Psoas muscle (tissue), 7 donors: ENCODE measurements at regions not wholly inside any gene's neighbourhood (a gene's known extent, or its start where the extent isn't known, plus 50 kb on each side); places are given as distances from the start of the nearest gene placed in this dataset.

Source experiments
- ATAC-seq, 4 donors: fragments of 200-7000 bp; cut with Tn5 transposase; one replicate each; pipeline ENCODE4 v1.9.1; 2020; ENCODE audit warnings: moderate library complexity in 3 of 4, mild to moderate bottlenecking in 2 of 4
- DNase-seq, 2 donors: peaks; one replicate each; pipeline ENCODE4 v3.0.0-alpha.2; 2020
- H3K27ac ChIP-seq: fragments of 200-600 bp; one replicate; pipeline ENCODE4 v1.8.0; 2022
- H3K27me3 ChIP-seq, 3 donors: fragments of 200-600 bp in 1 of 3; one replicate each; pipeline versions ENCODE4 v1.6.1 to v1.8.0; 2013 to 2022; ENCODE audit warnings: low read length in 2 of 3, mild to moderate bottlenecking in 2 of 3, moderate library complexity in 1 of 3; ENCODE audit not compliant: insufficient read depth in 3 of 3
- H3K36me3 ChIP-seq, 2 donors: fragments of 200-600 bp in 1 of 2; one replicate each; pipeline versions ENCODE4 v1.6.1 to v1.8.0; 2013 to 2022; ENCODE audit warnings: low read depth in 1 of 2, mild to moderate bottlenecking in 1 of 2, moderate library complexity in 1 of 2; ENCODE audit not compliant: insufficient read depth in 1 of 2
- H3K4me1 ChIP-seq: fragments of 200-600 bp; one replicate; pipeline ENCODE4 v1.8.0; 2022
- H3K4me3 ChIP-seq: fragments of 200-600 bp; one replicate; pipeline ENCODE4 v1.8.0; 2022; ENCODE audit warnings: mild to moderate bottlenecking
- H3K9me3 ChIP-seq: fragments of 200-600 bp; one replicate; pipeline ENCODE4 v1.8.0; 2022
- WGBS, 3 donors: extraction: QIAGEN DNeasy Blood & Tissue Kit; methylation state at CpG; one replicate each; pipeline versions ENCODE4 v1.1.6 to v1.1.7; 2013; 5-methylcytosine and 5-hydroxymethylcytosine counted together
- intact Hi-C, 2 donors: fragments of 100-400 bp; cut with DNase I; formaldehyde crosslinking; loops; one replicate each; pipeline versions ENCODE4 v1.11.0 to v1.14.2; 2022
- TF ChIP-seq, protein P1 (sequence below): fragments of 200-600 bp; IDR thresholded peaks from one replicate; pipeline ENCODE4 v1.8.0; 2022; ENCODE audit warnings: antibody characterized with exemption
- donor health status: healthy with polysubstance abuse.
- donor health status: DM: no; HTN: no; CAD: no; lungs with moderate emphysema.
- donor health status: Bipolar disorder and iron deficiency.
- donor health status: healthy.
- donor health status: DM: yes; HTN: yes; CAD: no.
- donor health status: DM: no; HTN: no; CAD: no.
- donor health status: DM: yes; HTN: yes; CAD: no.

DNA sequence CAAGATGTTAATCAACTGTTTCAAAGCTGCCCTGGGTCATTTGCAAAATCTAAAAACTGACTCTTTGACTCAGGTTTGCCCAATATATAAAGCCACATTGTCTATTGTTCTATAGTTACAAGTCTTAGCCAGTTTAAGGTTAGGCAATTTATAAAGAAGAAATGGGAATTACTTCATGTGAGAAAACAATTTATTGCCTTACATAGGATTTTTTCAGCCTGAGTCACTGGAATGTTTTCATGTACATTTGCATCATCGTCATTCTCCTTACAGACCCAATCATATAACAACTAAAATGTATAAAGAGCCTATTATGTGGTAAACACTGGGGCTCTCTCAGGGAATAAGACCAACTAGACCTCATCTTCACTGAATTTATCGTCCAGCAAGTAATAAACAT lies 100.3 kb upstream of the PLEKHG7 start:
- intact Hi-C loops, result no loop called here
- no peaks in the 10 kb centered on the region for H3K36me3 ChIP-seq
- 74 to 76% (median 75%) methylated on average over 2 of the region's 2 CpGs for WGBS, 3 donors
- H3K27ac ChIP-seq, result no peak overlapping the region
- ATAC-seq, result no peak
- DNase-seq, result no peak
- no peaks in the 10 kb centered on the region for H3K9me3 ChIP-seq
- H3K4me3 ChIP-seq, result no peak overlapping the region
- no peaks in the 10 kb centered on the region for H3K4me1 ChIP-seq
- TF ChIP-seq, protein P1, sequence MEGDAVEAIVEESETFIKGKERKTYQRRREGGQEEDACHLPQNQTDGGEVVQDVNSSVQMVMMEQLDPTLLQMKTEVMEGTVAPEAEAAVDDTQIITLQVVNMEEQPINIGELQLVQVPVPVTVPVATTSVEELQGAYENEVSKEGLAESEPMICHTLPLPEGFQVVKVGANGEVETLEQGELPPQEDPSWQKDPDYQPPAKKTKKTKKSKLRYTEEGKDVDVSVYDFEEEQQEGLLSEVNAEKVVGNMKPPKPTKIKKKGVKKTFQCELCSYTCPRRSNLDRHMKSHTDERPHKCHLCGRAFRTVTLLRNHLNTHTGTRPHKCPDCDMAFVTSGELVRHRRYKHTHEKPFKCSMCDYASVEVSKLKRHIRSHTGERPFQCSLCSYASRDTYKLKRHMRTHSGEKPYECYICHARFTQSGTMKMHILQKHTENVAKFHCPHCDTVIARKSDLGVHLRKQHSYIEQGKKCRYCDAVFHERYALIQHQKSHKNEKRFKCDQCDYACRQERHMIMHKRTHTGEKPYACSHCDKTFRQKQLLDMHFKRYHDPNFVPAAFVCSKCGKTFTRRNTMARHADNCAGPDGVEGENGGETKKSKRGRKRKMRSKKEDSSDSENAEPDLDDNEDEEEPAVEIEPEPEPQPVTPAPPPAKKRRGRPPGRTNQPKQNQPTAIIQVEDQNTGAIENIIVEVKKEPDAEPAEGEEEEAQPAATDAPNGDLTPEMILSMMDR, result no peak
- no peaks in the 10 kb centered on the region for H3K27me3 ChIP-seq

DNA sequence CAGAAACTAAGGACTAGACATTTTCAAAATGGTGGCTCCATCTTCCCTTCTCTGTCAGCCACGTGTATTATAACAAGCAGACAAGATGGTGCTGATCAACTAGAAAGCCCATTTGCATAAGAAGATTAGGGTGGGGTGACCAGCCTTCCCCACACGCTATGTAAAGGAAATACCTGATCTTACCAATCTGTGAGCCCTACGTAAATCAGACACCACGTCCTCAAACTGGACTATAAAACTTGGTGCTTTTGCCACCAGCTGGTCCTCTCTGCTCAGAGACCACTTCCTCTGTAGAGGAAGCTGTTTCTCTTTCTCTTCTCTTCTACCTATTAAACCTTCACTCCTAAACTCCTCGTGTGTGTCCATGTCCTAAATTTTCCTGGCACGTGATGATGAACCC lies 101.1 kb upstream of the PLEKHG7 start:
- no peaks in the 10 kb centered on the region for H3K9me3 ChIP-seq
- ATAC-seq, result no peak
- H3K36me3 ChIP-seq, result no peaks in the 10 kb centered on the region
- intact Hi-C loops, result no loop called here
- TF ChIP-seq, protein P1, result no peak
- 75 to 92% (median 89%) methylated on average over 6 of the region's 6 CpGs for WGBS, 3 donors
- H3K27ac ChIP-seq, result no peak overlapping the region
- H3K4me1 ChIP-seq, result no peaks in the 10 kb centered on the region
- H3K4me3 ChIP-seq, result no peak overlapping the region
- no peak for DNase-seq
- no peaks in the 10 kb centered on the region for H3K27me3 ChIP-seq

DNA sequence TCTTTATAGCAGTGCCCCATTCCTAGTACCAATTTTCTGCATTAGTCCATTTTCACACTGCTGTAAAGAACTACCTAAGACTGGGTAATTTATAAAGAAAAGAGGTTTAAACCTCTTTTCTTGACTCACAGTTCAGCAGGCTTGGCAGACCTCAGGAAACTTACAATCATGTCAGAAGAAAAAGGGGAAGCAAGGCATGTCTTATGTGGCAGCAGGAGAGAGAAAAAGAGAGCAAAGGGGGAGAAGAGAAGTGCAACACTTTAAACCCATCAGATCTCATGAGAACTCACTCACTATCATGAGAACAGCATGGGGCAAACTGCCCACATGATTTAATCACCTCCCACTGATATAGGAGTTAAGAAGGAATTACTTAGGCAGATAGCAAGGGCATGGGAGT lies 101.6 kb upstream of the PLEKHG7 start:
- TF ChIP-seq, protein P1, result no peak
- intact Hi-C loops, result no loop called here
- Histone ChIP-seq H3K4me3 (no peak overlapping the region), H3K4me1 (no peaks in the 10 kb centered on the region), H3K27me3 (no peaks in the 10 kb centered on the region), H3K27ac (no peak overlapping the region), H3K9me3 (no peaks in the 10 kb centered on the region), H3K36me3 (no peaks in the 10 kb centered on the region)
- ATAC-seq (no peak), DNase-seq (no peak)

GRCh38 chr12:92600052-92600451 lies 102.7 kb upstream of the PLEKHG7 start:
- Histone ChIP-seq H3K9me3 (no peaks in the 10 kb centered on the region), H3K27ac (no peak overlapping the region), H3K4me3 (no peak overlapping the region), H3K36me3 (no peaks in the 10 kb centered on the region), H3K27me3 (no peaks in the 10 kb centered on the region), H3K4me1 (no peaks in the 10 kb centered on the region)
- ATAC-seq, result no peak
- no peak for DNase-seq
- TF ChIP-seq, protein P1, result no peak
- intact Hi-C loops, result no loop called here
- 100% methylated on average over 1 of the region's 1 CpG for whole genome bisulfite sequencing, 3 donors

DNA sequence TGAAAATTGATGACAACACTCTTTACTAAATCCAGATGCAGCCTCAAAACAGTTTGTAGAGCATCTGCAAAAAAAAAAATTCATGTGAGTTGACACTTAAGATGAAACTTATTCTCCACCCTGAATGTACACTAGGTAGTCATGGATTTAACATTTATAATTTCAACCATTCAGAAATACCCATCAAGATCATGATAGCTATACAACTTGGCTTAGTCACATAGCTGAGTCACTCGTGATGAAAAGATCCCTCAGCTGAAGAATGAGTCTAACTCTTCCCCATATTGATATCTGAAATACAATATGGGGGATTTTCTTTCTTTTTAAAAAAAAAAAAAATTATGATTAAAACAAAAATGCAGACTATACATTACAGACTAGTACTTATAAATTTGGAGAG lies 104.8 kb upstream of the PLEKHG7 start:
- intact Hi-C loops, result no loop called here
- DNase-seq (no peak), ATAC-seq (no peak)
- TF ChIP-seq, protein P1, result no peak
- 56 to 64% (median 63%) methylated on average over 1 of the region's 1 CpG for WGBS, 3 donors
- Histone ChIP-seq H3K27ac (no peak overlapping the region), H3K9me3 (no peaks in the 10 kb centered on the region), H3K36me3 (no peaks in the 10 kb centered on the region), H3K27me3 (no peaks in the 10 kb centered on the region), H3K4me1 (no peaks in the 10 kb centered on the region), H3K4me3 (no peak overlapping the region)
